GM12891 (cell line): ENCODE measurements at regions not wholly inside any gene's neighbourhood (a gene's known extent, or its start where the extent isn't known, plus 50 kb on each side); places are given as distances from the start of the nearest gene placed in this dataset.

Experiments used
- DNase-seq: peaks from one replicate; pipeline ENCODE4 v3.0.0; 2011; ENCODE audit warnings: low spot score; ENCODE audit not compliant: insufficient read length
- FAIRE-seq: peaks from 2 replicates; lab custom pipeline; 2011; peaks lifted over from hg19 to GRCh38; lab: Jason Lieb, UNC
- PAX5 ChIP-seq: IDR thresholded peaks from 2 replicates; pipeline ENCODE4 v1.6.1; 2011; ENCODE audit warnings: low read length, moderate library complexity, mild to moderate bottlenecking; ENCODE audit not compliant: insufficient read depth, severe bottlenecking
- POLR2A ChIP-seq: IDR thresholded peaks from 2 replicates; pipeline ENCODE4 v1.6.1; 2011; ENCODE audit warnings: low read depth, low read length, control low read depth
- POLR2AphosphoS5 ChIP-seq: IDR thresholded peaks from 2 replicates; pipeline ENCODE4 v1.6.1; 2011; ENCODE audit warnings: low read depth, low read length, control low read depth
- POU2F2 ChIP-seq: IDR thresholded peaks from 2 replicates; pipeline ENCODE4 v1.6.1; 2011; ENCODE audit warnings: low read depth, mild to moderate bottlenecking, control low read depth, low read length, moderate library complexity
- SPI1 ChIP-seq: IDR thresholded peaks from 2 replicates; pipeline ENCODE4 v1.6.1; 2011; ENCODE audit warnings: low read depth, low read length, control low read depth
- TAF1 ChIP-seq: IDR thresholded peaks from 2 replicates; pipeline ENCODE4 v1.6.1; 2011; ENCODE audit warnings: low read depth, low read length, control low read depth

- no peak for FAIRE-seq
- no peak for TF ChIP-seq SPI1
- no peak for TF ChIP-seq PAX5
- TF ChIP-seq TAF1 = no peak
- no peak for TF ChIP-seq POLR2A
- no peak for TF ChIP-seq POU2F2
- TF ChIP-seq POLR2AphosphoS5 = no peak
- no peak for DNase-seq
Observed at GRCh38 chr7:153152801-153153422, 393.4 kb downstream of the ACTR3B start.

GRCh38 chr7:153158149-153158548 is 398.6 kb downstream of the ACTR3B start:
- DNase-seq (no peak), FAIRE-seq (no peak)
- TF ChIP-seq POLR2AphosphoS5 (no peak), POLR2A (no peak), POU2F2 (no peak), TAF1 (no peak), SPI1 (no peak), PAX5 (no peak)

GRCh38 chr7:153170287-153170686 is 410.7 kb downstream of the ACTR3B start:
- FAIRE-seq = no peak
- TF ChIP-seq SPI1 (no peak), POU2F2 (no peak), TAF1 (no peak), PAX5 (no peak), POLR2AphosphoS5 (no peak)
- no peak for DNase-seq

- FAIRE-seq (no peak), DNase-seq (no peak)
- TF ChIP-seq POLR2AphosphoS5 (no peak), PAX5 (no peak), TAF1 (no peak), POLR2A (no peak), SPI1 (no peak), POU2F2 (no peak)
Observed at GRCh38 chr7:153185936-153186335, 426.4 kb downstream of the ACTR3B start.

- TF ChIP-seq SPI1 (no peak), PAX5 (no peak), POLR2A (no peak), TAF1 (no peak), POU2F2 (no peak), POLR2AphosphoS5 (no peak)
Observed at GRCh38 chr7:153188161-153188560, 428.6 kb downstream of the ACTR3B start.

GRCh38 chr7:153188630-153189029 is 429.1 kb downstream of the ACTR3B start:
- no peak for FAIRE-seq
- no peak for DNase-seq
- TF ChIP-seq TAF1 = no peak

More at GRCh38 chr7:153188161-153188560, 428.6 kb downstream of the ACTR3B start:
- FAIRE-seq (no peak), DNase-seq (no peak)

- FAIRE-seq (peak; percentile 26), DNase-seq (peak; percentile 9)
- TF ChIP-seq PAX5 (no peak), POU2F2 (no peak), SPI1 (no peak)
Observed at GRCh38 chr7:153190452-153190851, 430.9 kb downstream of the ACTR3B start.

- no peak for TF ChIP-seq POLR2A
- no peak for TF ChIP-seq SPI1
- no peak for TF ChIP-seq TAF1
- TF ChIP-seq PAX5 = no peak
- TF ChIP-seq POU2F2 = no peak
- TF ChIP-seq POLR2AphosphoS5 = no peak
- FAIRE-seq (no peak), DNase-seq (no peak)
Observed at GRCh38 chr7:153190986-153191385, 431.4 kb downstream of the ACTR3B start.

- TF ChIP-seq POLR2AphosphoS5 = no peak
- no peak for TF ChIP-seq POLR2A
- no peak for TF ChIP-seq PAX5
- TF ChIP-seq TAF1 = no peak
- no peak for TF ChIP-seq SPI1
- no peak for TF ChIP-seq POU2F2
- FAIRE-seq (no peak), DNase-seq (peak; percentile 27)
Observed at GRCh38 chr7:153193144-153193595, 433.6 kb downstream of the ACTR3B start.

GRCh38 chr7:153217032-153217431 is 457.5 kb downstream of the ACTR3B start:
- TF ChIP-seq TAF1 (no peak), PAX5 (no peak)
- FAIRE-seq (no peak), DNase-seq (no peak)
